ENCODE measurements at regions not wholly inside any gene's neighbourhood (a gene's known extent, or its start where the extent isn't known, plus 50 kb on each side); places are given as distances from the start of the nearest gene placed in this dataset.

DNA sequence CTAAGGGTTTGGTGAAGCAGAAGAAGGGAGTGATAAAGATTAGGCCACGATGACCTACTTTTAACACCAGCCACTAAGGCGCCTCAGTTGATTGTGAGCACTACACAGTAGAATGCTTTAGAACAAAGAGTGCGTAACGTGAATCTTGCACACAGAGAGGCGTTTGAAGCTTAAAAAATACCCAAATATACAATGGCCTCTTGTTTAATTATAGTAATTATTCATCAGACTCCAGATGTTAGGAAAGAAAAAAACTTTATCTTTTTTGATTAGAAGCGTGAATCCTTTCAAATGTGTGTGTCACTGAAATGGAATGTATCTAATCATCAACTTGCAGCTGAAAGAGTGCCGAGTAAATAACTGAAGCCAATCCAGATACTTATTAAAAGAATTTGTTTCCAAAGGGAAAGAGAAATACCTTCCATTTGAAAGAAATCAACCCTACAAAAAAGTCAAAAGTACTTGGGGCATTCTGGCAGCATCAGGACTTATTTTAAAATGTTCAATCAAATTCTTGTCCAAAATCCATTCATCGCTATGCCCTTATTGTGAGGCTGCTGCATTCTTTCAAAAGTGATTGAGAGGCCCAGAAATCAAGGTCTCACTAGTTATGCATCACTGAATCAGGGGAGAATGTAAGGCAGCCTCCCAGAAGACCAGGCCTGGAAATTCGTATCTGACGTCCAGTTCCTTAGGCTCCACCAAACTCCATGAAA lies 337.5 kb downstream of the ZNF608 start:
- TF ChIP-seq, protein P1, sequence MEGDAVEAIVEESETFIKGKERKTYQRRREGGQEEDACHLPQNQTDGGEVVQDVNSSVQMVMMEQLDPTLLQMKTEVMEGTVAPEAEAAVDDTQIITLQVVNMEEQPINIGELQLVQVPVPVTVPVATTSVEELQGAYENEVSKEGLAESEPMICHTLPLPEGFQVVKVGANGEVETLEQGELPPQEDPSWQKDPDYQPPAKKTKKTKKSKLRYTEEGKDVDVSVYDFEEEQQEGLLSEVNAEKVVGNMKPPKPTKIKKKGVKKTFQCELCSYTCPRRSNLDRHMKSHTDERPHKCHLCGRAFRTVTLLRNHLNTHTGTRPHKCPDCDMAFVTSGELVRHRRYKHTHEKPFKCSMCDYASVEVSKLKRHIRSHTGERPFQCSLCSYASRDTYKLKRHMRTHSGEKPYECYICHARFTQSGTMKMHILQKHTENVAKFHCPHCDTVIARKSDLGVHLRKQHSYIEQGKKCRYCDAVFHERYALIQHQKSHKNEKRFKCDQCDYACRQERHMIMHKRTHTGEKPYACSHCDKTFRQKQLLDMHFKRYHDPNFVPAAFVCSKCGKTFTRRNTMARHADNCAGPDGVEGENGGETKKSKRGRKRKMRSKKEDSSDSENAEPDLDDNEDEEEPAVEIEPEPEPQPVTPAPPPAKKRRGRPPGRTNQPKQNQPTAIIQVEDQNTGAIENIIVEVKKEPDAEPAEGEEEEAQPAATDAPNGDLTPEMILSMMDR (IDR thresholded peaks at IDR 0.05), result no peak
- TF ChIP-seq POLR2A (IDR thresholded peaks at IDR 0.05), result no peak
